PFSK-1 (cell line): ENCODE measurements at regions not wholly inside any gene's neighbourhood (a gene's known extent, or its start where the extent isn't known, plus 50 kb on each side); places are given as distances from the start of the nearest gene placed in this dataset.

Experiments
- FOXP2 ChIP-seq: optimal IDR thresholded peaks from 2 replicates; pipeline ENCODE3; 2011; ENCODE audit warnings: borderline replicate concordance, control low read depth, inconsistent platforms; ENCODE audit not compliant: insufficient read depth; ENCODE audit errors: extremely low read length, extremely low read depth
- POLR2AphosphoS5 ChIP-seq: IDR thresholded peaks from 2 replicates; pipeline ENCODE4 v1.6.1; 2012; ENCODE audit warnings: low read depth, mild to moderate bottlenecking, control low read depth, low read length, moderate library complexity
- SIN3A ChIP-seq: IDR thresholded peaks from 2 replicates; pipeline ENCODE4 v1.6.1; 2012; ENCODE audit warnings: mild to moderate bottlenecking, low read length, moderate library complexity, borderline replicate concordance; ENCODE audit not compliant: insufficient read depth
- TAF1 ChIP-seq: IDR thresholded peaks from 2 replicates; pipeline ENCODE4 v1.6.1; 2012; ENCODE audit warnings: low read length, control low read depth, borderline replicate concordance; ENCODE audit not compliant: insufficient read depth
- TF ChIP-seq, protein P1 (sequence below), 2 experiments: IDR thresholded peaks; 2 replicates each; pipeline versions ENCODE4 v1.6.1 to v1.8.0; 2011 to 2012; ENCODE audit warnings: low read depth in 2 of 2, low read length in 2 of 2, control low read depth in 1 of 2, inconsistent platforms in 1 of 2, mild to moderate bottlenecking in 1 of 2, moderate library complexity in 1 of 2; ENCODE audit not compliant: insufficient read depth in 1 of 2

DNA sequence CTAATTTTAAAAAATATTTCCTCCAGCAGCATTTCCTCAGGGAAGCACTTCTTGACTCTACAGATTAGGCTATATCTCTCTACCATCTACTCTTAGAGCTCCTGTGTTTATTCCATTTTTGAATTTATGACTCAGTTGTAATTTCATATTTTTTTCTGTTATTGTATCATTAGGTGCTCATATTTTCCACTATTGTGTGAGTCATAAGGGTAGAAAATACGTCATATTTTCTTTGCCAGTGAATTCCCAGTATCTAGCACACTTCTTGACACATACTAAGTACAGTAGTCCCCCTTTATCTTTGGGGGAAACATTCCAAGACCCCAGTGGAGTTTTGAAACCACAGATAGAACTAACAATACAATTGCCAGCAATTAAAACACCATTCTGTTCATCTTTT, 431.2 kb downstream of the GASK1B start:
- TF ChIP-seq TAF1 (no peak), POLR2AphosphoS5 (no peak), SIN3A (no peak), FOXP2 (no peak)
- TF ChIP-seq, protein P1, sequence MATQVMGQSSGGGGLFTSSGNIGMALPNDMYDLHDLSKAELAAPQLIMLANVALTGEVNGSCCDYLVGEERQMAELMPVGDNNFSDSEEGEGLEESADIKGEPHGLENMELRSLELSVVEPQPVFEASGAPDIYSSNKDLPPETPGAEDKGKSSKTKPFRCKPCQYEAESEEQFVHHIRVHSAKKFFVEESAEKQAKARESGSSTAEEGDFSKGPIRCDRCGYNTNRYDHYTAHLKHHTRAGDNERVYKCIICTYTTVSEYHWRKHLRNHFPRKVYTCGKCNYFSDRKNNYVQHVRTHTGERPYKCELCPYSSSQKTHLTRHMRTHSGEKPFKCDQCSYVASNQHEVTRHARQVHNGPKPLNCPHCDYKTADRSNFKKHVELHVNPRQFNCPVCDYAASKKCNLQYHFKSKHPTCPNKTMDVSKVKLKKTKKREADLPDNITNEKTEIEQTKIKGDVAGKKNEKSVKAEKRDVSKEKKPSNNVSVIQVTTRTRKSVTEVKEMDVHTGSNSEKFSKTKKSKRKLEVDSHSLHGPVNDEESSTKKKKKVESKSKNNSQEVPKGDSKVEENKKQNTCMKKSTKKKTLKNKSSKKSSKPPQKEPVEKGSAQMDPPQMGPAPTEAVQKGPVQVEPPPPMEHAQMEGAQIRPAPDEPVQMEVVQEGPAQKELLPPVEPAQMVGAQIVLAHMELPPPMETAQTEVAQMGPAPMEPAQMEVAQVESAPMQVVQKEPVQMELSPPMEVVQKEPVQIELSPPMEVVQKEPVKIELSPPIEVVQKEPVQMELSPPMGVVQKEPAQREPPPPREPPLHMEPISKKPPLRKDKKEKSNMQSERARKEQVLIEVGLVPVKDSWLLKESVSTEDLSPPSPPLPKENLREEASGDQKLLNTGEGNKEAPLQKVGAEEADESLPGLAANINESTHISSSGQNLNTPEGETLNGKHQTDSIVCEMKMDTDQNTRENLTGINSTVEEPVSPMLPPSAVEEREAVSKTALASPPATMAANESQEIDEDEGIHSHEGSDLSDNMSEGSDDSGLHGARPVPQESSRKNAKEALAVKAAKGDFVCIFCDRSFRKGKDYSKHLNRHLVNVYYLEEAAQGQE (IDR thresholded peaks at IDR 0.05; ENCODE audit: insufficient read depth in 1 of 2, low read depth in 2 of 2, low read length in 2 of 2) = no peak

DNA sequence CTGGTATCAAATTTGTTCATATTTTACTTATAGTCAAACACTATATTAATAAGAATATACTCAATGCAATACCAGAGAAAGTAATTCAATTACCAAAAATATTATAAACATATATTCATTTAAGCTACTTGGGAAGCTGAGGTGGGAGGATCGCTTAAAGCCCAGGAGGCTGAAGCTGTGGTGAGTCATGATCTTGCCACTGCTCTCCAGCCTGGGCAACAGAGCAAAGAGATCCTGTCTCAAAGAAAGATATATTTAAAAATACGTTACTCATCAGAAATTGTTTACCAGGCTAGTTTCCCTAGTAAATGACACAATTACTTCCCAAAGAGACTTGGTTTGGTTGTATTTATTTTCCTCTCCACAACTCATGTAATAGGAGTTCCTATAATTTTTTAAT, 433.6 kb downstream of the GASK1B start:
- no peak for TF ChIP-seq TAF1
- TF ChIP-seq, protein P1 (IDR thresholded peaks at IDR 0.05; ENCODE audit: insufficient read depth in 1 of 2, low read depth in 2 of 2, low read length in 2 of 2) = 0 out of 4 replicates have a peak, but pooled peaks of 1 of the 2 experiments have one; percentile 22

DNA sequence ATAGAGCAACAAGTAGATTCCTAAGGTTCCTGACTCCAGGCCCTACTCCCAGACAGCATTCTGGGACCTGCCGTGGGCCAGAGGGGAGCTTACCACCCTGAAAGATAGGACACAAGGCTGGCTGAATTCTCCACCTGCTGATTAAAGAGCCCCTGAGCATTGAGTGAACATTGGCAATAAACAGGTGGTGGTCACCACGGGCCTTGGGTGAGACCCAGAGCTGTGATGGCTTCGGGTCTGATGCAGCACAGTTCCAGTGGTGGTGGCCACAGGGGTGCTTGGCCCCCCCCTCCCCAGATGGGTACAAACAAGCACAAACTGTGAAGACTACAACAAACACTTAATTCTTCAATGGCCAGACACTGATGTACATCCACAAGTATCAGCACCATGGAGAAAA, 444.6 kb downstream of the GASK1B start:
- no peak for TF ChIP-seq POLR2AphosphoS5

DNA sequence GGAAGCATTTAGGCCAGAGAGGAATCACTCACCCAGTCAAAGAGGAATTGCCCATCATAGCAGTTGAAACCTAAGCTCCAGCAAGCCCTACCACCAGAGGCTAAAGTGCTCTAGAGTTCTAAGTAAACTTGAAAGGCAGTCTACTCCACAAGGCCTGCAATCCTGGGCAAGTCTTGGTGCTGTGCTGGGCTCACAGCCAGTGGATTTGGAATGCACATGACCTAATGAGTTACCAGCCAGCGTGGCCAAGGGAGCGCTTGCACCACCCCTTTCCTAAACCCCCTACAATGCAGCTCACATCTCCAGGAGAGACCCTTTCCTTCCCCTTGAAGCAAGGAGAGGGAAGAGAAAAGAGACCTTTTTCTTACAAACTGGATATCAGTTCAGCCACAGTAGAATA, 445.7 kb downstream of the GASK1B start:
- TF ChIP-seq FOXP2 = no peak
- no peak for TF ChIP-seq TAF1
- TF ChIP-seq POLR2AphosphoS5 = no peak
- TF ChIP-seq SIN3A = no peak
- TF ChIP-seq, protein P1 (IDR thresholded peaks at IDR 0.05; ENCODE audit: insufficient read depth in 1 of 2, low read depth in 2 of 2, low read length in 2 of 2) = no peak

DNA sequence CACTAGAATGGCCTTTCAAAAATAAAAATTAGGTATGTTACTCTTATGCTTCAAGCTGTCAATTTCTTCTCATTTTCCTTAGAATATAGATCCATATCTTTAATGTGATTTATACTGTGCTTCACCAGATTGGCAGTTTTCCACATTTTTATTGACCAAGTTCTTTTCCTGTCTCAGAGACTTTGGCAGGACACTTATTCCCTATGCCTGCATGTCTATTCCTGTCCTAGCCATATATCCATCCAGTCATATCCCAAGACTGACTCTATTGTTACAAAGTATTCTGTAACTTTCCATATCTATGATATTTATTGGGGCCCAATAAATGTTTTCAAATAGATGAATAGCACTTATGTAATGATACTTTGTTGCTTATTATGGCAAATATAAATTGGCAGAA, 450.7 kb downstream of the GASK1B start:
- TF ChIP-seq POLR2AphosphoS5 = no peak
- TF ChIP-seq TAF1 = no peak
- TF ChIP-seq FOXP2 = no peak
- TF ChIP-seq SIN3A = no peak
- TF ChIP-seq, protein P1 (IDR thresholded peaks at IDR 0.05; ENCODE audit: insufficient read depth in 1 of 2, low read depth in 2 of 2, low read length in 2 of 2) = no peak
